AG04449 (cell line): ENCODE measurements at regions not wholly inside any gene's neighbourhood (a gene's known extent, or its start where the extent isn't known, plus 50 kb on each side); places are given as distances from the start of the nearest gene placed in this dataset.

Source experiments
- CTCF ChIA-PET: fragments of 350-600 bp; formaldehyde crosslinking; extraction: SDS; loops from one replicate; lab custom pipeline; 2021; ENCODE audit warnings: antibody characterized with exemption; lab: Yijun Ruan, JAX
- POLR2A ChIA-PET: fragments of 400-600, 350-600 bp; formaldehyde crosslinking; extraction: SDS; loops from one replicate; lab custom pipeline; 2020; ENCODE audit warnings: antibody characterized with exemption, inconsistent platforms; lab: Yijun Ruan, JAX
- DNase-seq: peaks from one replicate; pipeline ENCODE4 v3.0.0-alpha.2; 2010; ENCODE audit warnings: low read depth, low spot score
- H3K4me3 ChIP-seq: 2 replicates; pipeline ENCODE4 v1.5.1; 2011; ENCODE audit warnings: low read depth, mild to moderate bottlenecking, control low read depth, low read length
- CTCF ChIP-seq: IDR thresholded peaks from one replicate; pipeline ENCODE4 v1.5.1; 2011; ENCODE audit warnings: mild to moderate bottlenecking, moderate library complexity, low read length, control low read depth, inconsistent platforms; ENCODE audit not compliant: insufficient read depth; ENCODE audit errors: missing control alignments

GRCh38 chr12:131547555-131547954 lies 163.3 kb upstream of the SFSWAP start:
- POLR2A ChIA-PET = no interaction called here
- no peak for TF ChIP-seq CTCF
- CTCF ChIA-PET = no interaction called here

GRCh38 chr12:131550121-131550520 lies 160.8 kb upstream of the SFSWAP start:
- ChIA-PET POLR2A (no interaction called here), CTCF (no interaction called here)
- TF ChIP-seq CTCF = no peak
- H3K4me3 ChIP-seq = no peak overlapping the region
- DNase-seq = no peak

More at GRCh38 chr12:131547555-131547954, 163.3 kb upstream of the SFSWAP start:
- DNase-seq = no peak
- H3K4me3 ChIP-seq = no peak overlapping the region

- no peak overlapping the region for H3K4me3 ChIP-seq
- POLR2A ChIA-PET = no interaction called here
- CTCF ChIA-PET = no interaction called here
- no peak for DNase-seq
- TF ChIP-seq CTCF = no peak
Observed at GRCh38 chr12:131551675-131552491, 159.0 kb upstream of the SFSWAP start.

GRCh38 chr12:131552492-131552863 lies 158.4 kb upstream of the SFSWAP start:
- H3K4me3 ChIP-seq = no peak overlapping the region
- TF ChIP-seq CTCF = no peak
- ChIA-PET POLR2A (no interaction called here), CTCF (no interaction called here)
- DNase-seq = no peak

- no peak for DNase-seq
- CTCF ChIA-PET = no interaction called here
- TF ChIP-seq CTCF = no peak
- no peak overlapping the region for H3K4me3 ChIP-seq
- POLR2A ChIA-PET = no interaction called here
Observed at GRCh38 chr12:131553096-131553777, 157.7 kb upstream of the SFSWAP start.

- POLR2A ChIA-PET = no interaction called here
- CTCF ChIA-PET = no interaction called here
- no peak for TF ChIP-seq CTCF
- no peak for DNase-seq
- H3K4me3 ChIP-seq = no peak overlapping the region
Observed at GRCh38 chr12:131555197-131555846, 155.6 kb upstream of the SFSWAP start.
